GM12875 (cell line): ENCODE measurements at regions not wholly inside any gene's neighbourhood (a gene's known extent, or its start where the extent isn't known, plus 50 kb on each side); places are given as distances from the start of the nearest gene placed in this dataset.
"Not testable (repeated sequence)": the region's sequence is repeated elsewhere in the genome, so short reads cannot be mapped to it uniquely, and the experiment has no call there.

Source experiments
- H3K4me3 ChIP-seq: one replicate; pipeline ENCODE4 v1.5.1; 2011; ENCODE audit warnings: low read depth, low read length, control low read depth
- CTCF ChIP-seq: IDR thresholded peaks from 2 replicates; pipeline ENCODE4 v1.5.1; 2011; ENCODE audit warnings: low read depth, mild to moderate bottlenecking, control low read depth, inconsistent platforms, low read length, moderate library complexity, borderline replicate concordance; ENCODE audit not compliant: insufficient read depth

- TF ChIP-seq CTCF: no peak
- H3K4me3 ChIP-seq: no peak overlapping the region
Measured at GRCh38 chr5:143638654-143639053, 173.3 kb upstream of the HMHB1 start.

GRCh38 chr5:143636931-143637528 is 174.9 kb upstream of the HMHB1 start:
- no peak for TF ChIP-seq CTCF
- no peak overlapping the region for H3K4me3 ChIP-seq

- TF ChIP-seq CTCF: no peak
- no peak overlapping the region for H3K4me3 ChIP-seq
Measured at GRCh38 chr5:143635888-143636287, 176.1 kb upstream of the HMHB1 start.

GRCh38 chr5:143635146-143635752 is 176.7 kb upstream of the HMHB1 start:
- no peak overlapping the region for H3K4me3 ChIP-seq
- no peak for TF ChIP-seq CTCF

- no peak for TF ChIP-seq CTCF
- H3K4me3 ChIP-seq: no peak overlapping the region
Measured at GRCh38 chr5:143634689-143635088, 177.3 kb upstream of the HMHB1 start.

- H3K4me3 ChIP-seq: no peak overlapping the region
- no peak for TF ChIP-seq CTCF
Measured at GRCh38 chr5:143629871-143630659, 181.9 kb upstream of the HMHB1 start.

- not testable (repeated sequence) for H3K4me3 ChIP-seq
Measured at GRCh38 chr5:143625048-143625447, 186.9 kb upstream of the HMHB1 start.
